ELF-1 (cell line): ENCODE measurements at regions not wholly inside any gene's neighbourhood (a gene's known extent, or its start where the extent isn't known, plus 50 kb on each side); places are given as distances from the start of the nearest gene placed in this dataset.
"Not testable (repeated sequence)": the region's sequence is repeated elsewhere in the genome, so short reads cannot be mapped to it uniquely, and the experiment has no call there.

Experiments
- DNase-seq: peaks from one replicate; pipeline ENCODE4 v3.0.0-alpha.2; 2016; ENCODE audit warnings: low read depth, low spot score

DNA sequence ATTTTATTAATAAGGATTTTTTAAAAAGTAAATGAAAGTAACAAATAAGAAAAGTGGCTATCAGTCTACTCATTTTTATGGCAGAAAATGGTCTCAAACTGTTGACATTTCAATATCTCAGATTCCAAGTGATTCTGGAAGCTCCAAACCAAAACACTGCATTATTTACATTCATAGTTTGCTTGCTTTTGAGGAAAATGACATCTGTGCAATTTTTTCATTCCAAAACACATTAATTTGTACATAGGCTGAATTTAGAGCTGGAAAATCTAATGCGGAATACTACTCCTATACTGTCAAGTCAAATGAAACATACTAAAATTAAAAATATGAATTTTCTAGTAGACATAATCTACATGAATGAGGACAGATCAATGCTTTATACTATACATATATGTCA is 1047.6 kb downstream of the CDH9 start:
- DNase-seq = no peak

DNA sequence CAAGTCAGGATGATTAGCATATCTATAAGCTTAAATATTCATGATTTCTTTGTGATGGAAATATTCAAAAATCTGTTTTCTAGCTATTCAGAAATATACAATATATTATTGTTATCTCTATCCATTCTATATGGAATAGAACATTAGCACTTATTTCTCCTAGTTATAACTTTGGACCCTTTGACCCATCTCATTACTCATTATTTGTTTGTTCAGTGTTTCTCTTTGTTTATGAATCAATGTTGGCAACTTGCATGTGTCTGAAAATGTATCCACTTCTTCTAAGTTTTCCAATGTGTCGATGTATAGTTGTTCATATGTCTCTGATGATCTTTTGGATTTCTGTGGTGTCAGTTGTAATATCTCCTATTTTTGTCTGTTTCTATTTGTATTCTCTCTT is 1059.3 kb downstream of the CDH9 start:
- DNase-seq = no peak

DNA sequence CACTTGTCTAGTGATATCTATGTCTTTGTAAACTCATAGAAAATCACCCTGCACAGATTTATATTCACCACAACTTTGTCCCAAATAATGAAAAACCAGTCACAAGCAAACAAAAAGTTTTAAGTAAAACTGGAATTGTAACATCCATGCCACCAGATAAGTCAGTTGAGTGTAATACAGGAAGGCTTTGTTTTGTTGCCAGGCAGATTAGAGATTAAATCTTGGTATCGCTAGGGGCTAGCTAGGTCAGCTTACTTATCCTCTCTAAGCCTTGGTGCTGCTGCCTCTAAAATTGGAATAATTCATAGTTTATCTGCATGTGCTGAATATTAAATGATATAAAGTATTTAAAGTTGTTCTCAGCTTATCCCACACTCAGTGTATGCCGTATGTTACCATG is 1062.5 kb downstream of the CDH9 start:
- no peak for DNase-seq

DNA sequence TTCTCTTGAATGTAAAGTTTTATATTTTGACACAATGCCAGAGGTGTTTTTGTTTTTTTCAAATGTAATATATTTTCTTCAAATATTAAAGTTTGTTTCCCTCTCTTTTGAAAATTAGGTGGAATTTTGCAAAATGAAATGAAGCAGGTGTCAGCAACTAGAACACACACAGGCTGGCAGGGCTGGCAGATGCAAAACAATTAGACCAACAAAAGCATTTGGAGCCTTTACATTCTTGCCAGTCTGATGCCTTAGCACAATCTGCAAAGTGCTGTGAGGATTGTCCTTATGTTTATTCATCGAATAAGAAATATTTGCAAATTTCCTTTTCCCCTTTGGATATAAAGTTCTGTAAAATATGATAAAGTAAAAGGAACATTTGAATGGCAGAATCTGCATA is 1063.9 kb downstream of the CDH9 start:
- DNase-seq = no peak

DNA sequence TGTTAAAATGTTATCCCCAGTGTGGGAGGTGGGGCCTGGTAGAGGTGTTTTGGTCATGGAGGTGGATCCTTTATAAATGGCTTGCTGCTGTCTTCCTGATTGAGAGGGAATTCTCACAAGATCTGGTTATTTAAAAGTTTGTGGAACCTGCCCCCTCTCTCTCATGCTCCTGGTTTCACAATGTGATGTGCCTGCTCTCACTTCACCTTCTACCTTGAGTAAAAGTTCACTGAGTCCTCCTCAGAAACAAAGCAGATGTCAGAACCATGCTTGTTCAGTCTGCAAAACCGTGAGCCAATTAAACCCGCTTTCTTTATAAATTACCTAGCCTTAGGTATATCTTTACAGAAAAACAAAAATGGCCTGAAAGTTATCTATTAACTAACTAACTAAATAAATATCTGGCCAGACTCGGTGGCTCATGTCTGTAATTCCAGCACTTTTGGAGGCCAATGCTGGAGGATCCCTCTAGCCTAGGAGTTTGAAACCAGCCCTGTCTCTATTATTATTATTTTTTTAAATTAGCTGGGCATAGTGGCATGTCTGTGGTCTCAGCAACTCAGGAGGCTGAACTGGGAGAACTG is 1067.4 kb downstream of the CDH9 start:
- DNase-seq = no peak

DNA sequence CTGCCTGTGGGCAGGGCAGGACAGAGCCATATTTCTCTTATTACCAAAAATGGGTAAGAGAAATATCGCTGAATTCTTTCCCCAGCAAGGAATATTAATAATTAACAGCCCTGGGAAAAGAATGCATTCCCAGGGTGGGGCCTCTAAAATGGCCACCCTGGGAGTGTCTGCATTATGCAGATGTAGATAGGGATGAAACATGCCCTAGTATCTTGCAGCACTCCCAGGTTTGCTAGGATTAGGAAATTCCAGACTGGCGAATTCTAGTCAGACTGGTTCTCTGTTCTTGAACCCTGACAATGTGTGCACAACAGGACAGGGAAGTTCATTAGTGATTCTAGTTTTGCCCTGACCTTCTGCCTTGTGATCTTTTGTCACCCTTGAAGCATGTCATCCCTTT is 1069.3 kb downstream of the CDH9 start:
- DNase-seq = not testable (repeated sequence)

DNA sequence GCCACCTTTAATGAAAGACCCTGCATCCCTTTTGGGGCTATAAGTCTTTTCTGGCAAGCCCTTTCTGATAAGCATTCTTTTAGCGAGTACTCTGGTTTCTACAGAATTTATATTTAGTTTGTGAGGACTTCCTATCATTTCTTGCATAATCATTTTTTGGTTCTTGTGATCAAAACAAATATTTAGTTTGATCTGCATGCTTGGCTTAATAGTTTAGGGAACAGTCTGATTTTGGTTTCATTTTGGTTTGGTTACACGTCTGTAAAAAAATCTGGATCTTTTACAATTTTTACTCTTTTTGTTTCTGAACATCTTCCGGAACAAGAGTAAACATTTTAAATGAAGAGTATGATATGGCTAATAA is 1074.4 kb downstream of the CDH9 start:
- no peak for DNase-seq

DNA sequence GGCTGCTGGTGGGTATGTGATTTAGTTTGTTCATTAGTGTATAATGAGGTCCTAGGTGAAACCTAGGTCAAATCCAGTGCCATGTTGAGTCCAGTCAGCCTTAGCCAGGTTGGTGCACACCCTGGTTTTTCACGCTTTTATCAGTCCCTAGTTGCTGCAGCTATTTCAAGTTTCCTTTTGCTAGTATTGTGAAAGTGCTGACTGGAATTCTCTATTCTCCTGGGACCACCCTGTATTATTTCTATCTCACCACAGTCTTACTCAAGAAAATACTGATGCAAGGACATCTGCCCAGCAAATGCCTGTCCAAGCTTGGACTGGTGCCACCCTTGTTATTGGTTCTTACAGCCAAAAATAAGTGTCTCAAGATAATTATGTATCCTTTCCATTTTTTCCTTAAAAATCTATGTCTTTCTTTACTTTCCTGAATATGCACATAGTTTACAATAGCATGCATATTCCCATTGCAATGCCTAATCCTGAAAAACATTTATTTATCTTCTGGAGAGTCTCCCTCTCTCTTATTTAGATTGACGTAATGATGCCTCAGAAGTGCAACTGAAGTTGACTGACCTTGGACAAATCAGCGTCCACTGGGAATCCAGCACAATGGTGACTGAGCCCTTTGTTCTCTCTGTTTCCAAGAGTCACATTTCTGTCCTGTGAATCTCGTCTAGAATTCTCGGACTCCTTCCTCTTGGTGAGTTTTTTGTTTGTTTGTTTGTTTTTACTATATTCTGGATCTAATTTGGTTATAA is 1075.0 kb downstream of the CDH9 start:
- DNase-seq = no peak

DNA sequence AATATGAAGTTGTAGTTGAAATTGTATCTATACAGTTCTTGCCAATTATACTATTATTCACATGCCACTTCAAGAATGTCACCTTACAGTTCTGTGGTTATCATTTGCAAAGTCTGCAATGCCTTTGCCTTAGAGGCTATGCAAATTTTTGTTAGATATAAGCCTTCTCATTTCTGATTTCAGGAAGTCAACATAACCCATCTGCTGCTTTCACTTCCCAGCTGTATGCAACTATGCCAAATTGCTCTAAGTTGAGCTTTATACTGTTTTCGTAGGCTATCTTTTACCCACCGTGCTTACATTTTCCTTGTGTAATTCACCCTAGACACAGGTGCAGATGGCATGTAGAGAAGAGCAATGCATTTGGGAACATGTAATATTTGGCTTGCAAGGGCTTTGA is 1083.0 kb downstream of the CDH9 start:
- no peak for DNase-seq

DNA sequence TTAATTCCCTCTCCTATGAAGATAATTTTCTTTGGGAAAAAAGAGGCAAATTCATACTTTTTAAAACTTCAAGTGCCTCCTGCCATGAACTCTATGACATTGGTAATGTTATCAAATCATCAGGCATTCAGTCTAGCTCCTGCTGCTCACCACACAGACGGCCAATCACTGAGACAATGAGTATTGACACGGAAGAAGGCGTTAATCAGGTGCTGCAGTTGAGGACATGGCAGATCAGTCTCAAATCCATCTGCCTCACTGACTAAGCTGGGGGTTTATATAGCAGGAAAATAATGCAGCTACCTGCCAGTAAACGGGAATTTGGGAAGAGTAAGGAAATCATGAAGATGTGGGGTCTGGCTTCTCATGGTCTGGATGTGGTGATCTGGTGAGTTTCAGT is 1087.7 kb downstream of the CDH9 start:
- peak; percentile 17 for DNase-seq

DNA sequence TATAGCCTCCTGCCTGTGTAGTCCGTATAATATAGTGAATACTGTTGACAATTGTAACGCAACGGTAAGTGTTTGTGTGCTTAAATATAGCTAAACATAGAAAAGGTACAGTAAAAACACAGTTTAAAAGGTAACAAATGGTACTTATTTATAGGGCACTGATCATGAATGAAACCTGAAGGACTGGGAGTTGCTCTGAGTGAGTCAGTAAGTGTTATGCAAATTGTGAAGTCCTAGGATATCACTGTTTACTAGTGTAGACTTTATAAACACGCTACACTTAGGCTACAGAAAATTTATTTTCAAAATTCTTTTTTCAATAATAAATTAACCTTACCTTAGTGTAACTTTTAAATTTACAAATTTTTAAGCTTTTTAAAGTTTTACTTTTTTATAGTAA is 1090.1 kb downstream of the CDH9 start:
- DNase-seq = no peak

DNA sequence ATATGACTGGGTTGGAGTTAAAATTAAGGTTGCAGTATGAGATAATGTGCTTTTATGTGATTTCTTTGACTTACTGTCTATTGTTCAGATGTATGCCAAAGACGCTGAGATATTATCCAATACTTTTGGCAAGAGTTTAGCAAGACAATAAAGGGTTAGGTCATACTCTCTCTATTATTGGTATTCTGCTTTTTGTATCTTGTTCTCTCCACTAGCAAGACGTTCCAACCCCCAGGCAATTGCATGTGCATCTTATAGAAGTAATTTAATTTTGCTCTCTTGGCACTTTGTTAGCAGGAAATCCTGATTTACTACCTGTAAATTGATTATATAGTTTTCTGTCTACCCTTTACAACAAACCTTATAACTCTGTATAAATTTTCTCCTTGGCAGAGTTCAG is 1093.6 kb downstream of the CDH9 start:
- DNase-seq = no peak

DNA sequence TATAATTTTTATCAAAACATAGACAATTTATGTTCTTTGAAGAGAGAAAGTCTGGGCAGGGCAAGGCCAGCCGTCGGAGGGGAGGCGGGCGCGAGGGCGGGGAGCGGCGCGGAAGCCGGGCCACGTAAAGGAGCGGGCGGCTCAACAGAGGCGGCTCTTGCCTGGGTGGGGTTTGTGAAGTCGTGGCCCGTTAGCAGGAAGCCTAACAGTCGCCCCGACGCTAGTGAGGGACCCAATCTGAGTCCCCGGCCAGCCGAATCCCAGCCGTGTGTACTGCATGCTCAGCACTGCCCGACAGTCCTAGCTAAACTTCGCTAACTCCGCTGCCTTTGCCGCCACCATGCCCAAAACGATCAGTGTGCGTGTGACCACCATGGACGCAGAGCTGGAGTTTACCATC is 1129.2 kb downstream of the CDH9 start:
- DNase-seq = no peak

DNA sequence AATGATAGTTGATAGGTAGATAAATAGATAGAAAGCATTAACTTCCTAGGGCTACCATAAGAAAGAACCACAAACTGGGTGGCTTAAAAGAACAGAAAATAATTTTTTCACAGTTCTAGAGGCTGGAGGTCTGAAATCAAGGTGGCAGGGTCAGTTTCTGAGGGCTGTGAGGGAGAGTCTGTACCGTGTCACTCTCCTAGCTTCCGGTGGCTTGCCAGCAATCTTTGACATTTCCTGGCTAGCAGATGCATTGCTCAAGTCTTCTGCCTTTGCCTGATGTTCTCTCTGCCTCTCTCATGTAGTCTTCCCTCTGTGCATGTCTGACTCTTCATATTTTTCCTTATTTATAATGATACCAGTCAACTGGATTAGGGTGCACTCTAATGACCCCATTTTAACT is 1132.7 kb downstream of the CDH9 start:
- no peak for DNase-seq

DNA sequence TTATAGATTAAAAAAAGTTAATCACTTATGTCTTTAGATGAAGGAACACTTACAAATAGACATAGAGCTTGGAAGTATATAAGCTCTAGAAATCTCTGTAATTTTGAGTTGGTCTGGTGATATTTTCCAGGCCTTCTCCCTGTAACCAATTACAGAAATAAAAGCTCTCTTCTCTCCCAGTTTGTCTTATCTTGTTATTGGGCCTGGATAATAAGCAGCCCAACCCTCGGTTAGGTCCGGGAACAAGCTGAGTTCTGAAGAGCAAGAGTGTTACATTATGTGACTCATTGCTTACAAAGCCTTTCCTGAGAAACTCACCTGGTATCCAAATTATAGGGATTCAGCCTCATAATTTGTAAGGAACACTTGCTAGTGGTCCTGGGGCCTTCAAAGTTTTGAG is 1146.2 kb downstream of the CDH9 start:
- peak; percentile 4 for DNase-seq

DNA sequence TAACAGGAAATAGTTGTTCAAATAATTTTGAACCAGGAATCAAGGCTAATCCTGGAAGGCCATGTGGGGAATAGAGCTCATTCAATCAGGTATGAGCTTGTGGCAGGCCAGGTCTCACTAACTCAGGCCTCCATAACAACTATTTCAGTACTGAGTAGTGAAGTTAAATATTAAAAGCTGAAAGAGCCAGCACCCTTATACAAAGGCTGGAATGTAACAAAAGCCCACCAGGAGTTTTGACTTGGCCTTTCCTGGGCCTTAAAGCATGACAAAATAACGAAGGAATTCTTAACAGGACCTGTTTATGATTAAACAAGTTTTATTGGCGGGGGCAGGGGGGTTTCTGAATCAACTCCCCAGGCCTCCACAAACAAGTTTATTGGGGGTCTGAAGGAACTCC is 1146.7 kb downstream of the CDH9 start:
- peak; percentile 20 for DNase-seq

DNA sequence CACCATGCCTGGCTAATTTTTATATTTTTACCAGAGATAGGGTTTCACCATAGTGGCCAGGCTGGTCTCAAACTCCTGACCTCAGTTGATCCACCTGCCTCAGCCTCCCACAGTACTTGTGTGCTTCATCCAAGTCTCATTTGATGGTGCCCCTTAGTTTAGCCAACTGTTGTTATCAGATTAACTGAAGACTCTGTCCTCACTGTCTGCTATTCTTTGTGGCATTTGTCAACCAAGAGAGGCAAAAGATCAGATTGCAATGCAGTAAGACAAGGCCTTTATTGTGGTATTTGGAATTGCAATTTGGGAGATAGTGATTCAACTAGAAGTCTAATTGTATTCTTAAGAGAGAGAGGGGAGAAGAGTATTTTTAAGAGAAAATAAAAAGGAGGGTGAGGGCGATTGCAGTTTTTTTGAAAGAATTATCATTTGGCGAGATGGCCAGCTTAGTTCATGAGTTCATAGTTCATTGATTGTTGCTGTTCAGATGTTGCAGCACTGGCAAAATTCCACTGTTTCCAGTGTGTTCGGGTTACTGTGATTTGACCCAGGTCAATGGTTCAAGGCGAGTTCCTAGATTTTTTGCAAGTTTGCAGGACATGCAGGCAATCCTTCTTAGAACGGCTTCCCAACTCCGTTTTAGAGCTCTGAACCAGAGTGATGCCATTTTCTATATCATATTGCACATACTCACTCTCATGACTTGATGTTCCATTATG is 1156.9 kb downstream of the CDH9 start:
- DNase-seq = no peak

DNA sequence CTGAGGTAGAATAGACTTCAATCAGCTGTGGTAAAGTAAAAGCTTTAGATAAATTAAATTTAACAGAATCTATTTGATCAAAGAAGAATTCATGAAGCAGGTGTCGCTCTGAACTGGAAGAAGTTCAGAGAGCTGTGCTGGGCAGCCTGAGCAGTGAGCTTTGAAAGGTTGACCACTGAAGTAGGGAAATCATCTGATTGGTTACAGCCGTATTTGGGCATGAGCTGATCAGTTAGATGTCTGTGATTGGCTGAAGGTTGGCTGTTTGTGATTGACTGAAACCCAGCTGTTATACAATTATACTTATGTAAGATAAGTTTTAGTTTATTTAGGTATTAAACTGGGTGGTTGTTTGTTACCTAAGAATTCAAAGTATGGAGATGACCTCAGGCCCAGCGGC is 1174.6 kb downstream of the CDH9 start:
- no peak for DNase-seq

DNA sequence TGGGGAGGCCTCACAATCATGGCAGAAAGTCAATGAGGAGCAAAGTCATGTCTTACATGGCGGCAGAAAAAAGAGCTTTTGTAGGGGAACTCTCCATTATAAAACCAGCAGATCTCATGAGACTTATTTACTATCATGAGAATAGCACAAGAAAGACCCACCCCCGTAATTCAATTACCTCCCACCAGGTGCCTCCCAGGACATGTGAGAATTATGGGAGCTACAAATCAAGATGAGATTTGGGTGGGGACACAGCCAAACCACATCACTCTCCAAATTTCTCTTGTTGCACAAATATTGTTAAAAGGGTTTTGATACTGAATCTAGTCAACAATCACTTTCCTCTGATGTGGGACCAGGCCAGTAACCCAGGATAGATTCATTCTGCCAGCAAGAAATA is 1176.1 kb downstream of the CDH9 start:
- peak; percentile 5 for DNase-seq

DNA sequence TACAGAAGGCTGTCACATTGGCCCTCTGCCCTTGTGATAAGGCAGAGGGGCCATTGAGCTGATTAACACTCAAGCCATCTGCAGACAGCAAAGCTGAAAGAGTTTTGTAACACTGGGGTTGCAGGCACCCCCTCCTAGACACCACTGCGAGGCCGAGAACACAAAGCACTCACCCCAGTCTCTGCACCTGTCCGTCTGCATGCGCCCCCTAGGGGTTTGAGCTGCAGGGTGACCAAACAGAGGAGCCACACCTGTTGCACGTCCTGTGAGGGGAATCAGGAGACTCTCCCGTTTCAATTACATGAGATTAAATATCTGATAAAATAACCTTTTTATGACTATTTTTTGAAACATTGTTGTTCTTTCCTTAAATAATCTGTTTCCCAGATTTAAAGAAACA is 1180.4 kb downstream of the CDH9 start:
- peak; percentile 37 for DNase-seq

DNA sequence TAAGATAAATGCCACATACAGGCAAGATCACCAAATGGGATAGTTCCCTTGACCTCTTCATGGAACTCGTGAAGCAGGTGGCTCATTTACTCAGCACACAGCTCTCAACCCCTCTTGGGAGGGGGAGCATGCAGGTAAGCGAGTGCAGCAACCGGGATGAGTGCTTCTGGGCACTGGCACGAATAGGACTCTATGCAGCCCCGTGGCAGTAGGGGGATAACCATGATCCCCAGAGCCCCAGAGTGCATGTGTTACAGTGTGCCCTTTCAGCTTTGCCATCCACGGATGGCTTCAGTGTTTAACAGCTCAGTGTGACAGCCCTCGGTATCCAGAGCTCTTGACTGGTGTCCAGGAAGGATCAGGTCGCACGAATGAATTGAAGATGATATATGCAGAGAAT is 1187.1 kb downstream of the CDH9 start:
- DNase-seq = no peak

DNA sequence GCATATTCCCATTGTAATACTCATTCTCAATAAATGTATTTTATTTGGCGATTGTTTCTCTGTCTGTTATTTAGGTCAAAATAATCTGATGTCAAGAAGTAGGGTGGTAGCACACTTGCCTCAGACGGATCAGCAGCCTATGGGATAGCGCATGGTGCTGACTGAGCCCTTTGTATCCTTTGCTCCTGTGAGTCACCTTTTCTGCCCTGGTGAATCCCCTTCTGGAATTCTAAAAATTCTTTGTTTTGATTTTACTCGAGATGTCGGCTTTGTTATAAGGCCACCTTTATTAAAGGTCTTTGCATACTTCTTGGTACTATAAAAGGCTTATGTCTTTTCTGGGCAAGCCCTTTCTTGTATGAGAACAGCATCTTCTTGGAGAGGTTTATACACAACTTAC is 1187.8 kb downstream of the CDH9 start:
- DNase-seq = peak; percentile 2

DNA sequence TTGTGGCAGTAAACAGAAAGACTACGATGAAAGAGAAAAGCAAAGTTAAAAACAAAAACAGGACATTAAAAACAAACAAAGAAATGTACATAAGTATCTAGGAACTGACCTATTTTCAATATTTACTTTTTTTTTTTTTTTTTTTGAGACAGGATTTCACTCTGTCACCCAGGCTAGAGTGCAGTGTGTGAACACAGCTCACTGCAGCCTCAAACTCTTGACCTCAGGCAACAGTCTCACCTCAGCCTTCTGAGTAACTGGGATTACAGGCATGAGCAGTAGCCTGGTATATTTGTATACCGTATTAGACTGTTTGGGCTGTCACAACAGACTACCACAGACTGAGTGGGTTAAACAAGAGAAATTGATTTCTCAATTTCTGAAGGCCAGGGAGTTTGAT is 1189.1 kb downstream of the CDH9 start:
- no peak for DNase-seq
